Breast epithelium (tissue), 4 donors: ENCODE measurements at regions not wholly inside any gene's neighbourhood (a gene's known extent, or its start where the extent isn't known, plus 50 kb on each side); places are given as distances from the start of the nearest gene placed in this dataset.

Experiments used
- DNase-seq, 2 donors: peaks; one replicate each; pipeline ENCODE4 v3.0.0-alpha.2; 2019; ENCODE audit warnings: low spot score in 2 of 2
- H3K27ac ChIP-seq, 2 donors: fragments of 200-600 bp; sonication (generic) in 1 of 2; one replicate each; pipeline ENCODE4 v1.5.1; 2016 to 2019; ENCODE audit warnings: mild to moderate bottlenecking in 1 of 2
- H3K27me3 ChIP-seq, 2 donors: fragments of 200-600 bp; sonication (generic) in 1 of 2; one replicate each; pipeline versions ENCODE4 v1.5.1 to v1.6.0; 2017 to 2019; ENCODE audit warnings: control low read depth in 1 of 2, mild to moderate bottlenecking in 1 of 2
- H3K36me3 ChIP-seq: fragments of 200-600 bp; one replicate; pipeline ENCODE4 v1.5.1; 2019
- H3K4me1 ChIP-seq, 2 donors: fragments of 200-600 bp; sonication (generic); one replicate each; pipeline ENCODE4 v1.5.1; 2016 to 2019; ENCODE audit warnings: control low read depth in 1 of 2
- H3K4me3 ChIP-seq, 3 donors: fragments of 200-600 bp; sonication (generic); 1 replicate in 2 of 3; 2 replicates in 1 of 3; pipeline ENCODE4 v1.5.1; 2016 to 2019; ENCODE audit warnings: mild to moderate bottlenecking in 3 of 3, moderate library complexity in 2 of 3
- H3K9me3 ChIP-seq, 2 donors: fragments of 200-600 bp; sonication (generic) in 1 of 2; one replicate each; pipeline ENCODE4 v1.5.1; 2016 to 2019; ENCODE audit warnings: control low read depth in 1 of 2
- CTCF ChIP-seq, 3 donors: fragments of 450-650 bp; IDR thresholded peaks; one replicate each; pipeline ENCODE4 v1.5.1; 2016 to 2017; ENCODE audit warnings: antibody characterized with exemption in 3 of 3, mild to moderate bottlenecking in 3 of 3, moderate library complexity in 3 of 3
- POLR2A ChIP-seq: fragments of 450-650 bp; IDR thresholded peaks from one replicate; pipeline ENCODE4 v1.6.1; 2016; ENCODE audit warnings: antibody characterized with exemption, mild to moderate bottlenecking, moderate library complexity
- POLR2AphosphoS5 ChIP-seq, 3 donors: sonication (generic); formaldehyde crosslinking; IDR thresholded peaks; one replicate each; pipeline ENCODE4 v1.6.1; 2017; ENCODE audit warnings: antibody characterized with exemption in 3 of 3
- intact Hi-C: fragments of 100-400 bp; cut with DNase I; formaldehyde crosslinking; loops from one replicate; pipeline ENCODE4 v1.15.1; 2023; ENCODE audit warnings: low total_unique reads

GRCh38 chr21:35401476-35401875 is 352.4 kb upstream of the RUNX1 start:
- intact Hi-C loops: no loop called here
- TF ChIP-seq POLR2AphosphoS5 (IDR thresholded peaks at IDR 0.05): no peak
- TF ChIP-seq POLR2A: no peak
- no peak for DNase-seq
- H3K27me3 ChIP-seq: no peaks in the 10 kb centered on the region
- no peak overlapping the region for H3K4me3 ChIP-seq
- no peaks in the 10 kb centered on the region for H3K9me3 ChIP-seq
- no peaks in the 10 kb centered on the region for H3K4me1 ChIP-seq
- no peaks in the 10 kb centered on the region for H3K36me3 ChIP-seq
- H3K27ac ChIP-seq: no peak overlapping the region

GRCh38 chr21:35400233-35400939 is 351.3 kb upstream of the RUNX1 start:
- intact Hi-C loops: no loop called here
- no peaks in the 10 kb centered on the region for H3K9me3 ChIP-seq
- H3K27me3 ChIP-seq: no peaks in the 10 kb centered on the region
- no peak overlapping the region for H3K27ac ChIP-seq
- H3K4me3 ChIP-seq: no peak overlapping the region
- no peaks in the 10 kb centered on the region for H3K36me3 ChIP-seq
- no peaks in the 10 kb centered on the region for H3K4me1 ChIP-seq
- DNase-seq: peak in 1 of 2 donors; percentile 18
- no peak for TF ChIP-seq POLR2A
- TF ChIP-seq CTCF (IDR thresholded peaks at IDR 0.05): peak; percentile 57 to 77 (median 59)
- TF ChIP-seq POLR2AphosphoS5 (IDR thresholded peaks at IDR 0.05): no peak

- intact Hi-C loops: no loop called here
- Histone ChIP-seq H3K36me3 (no peaks in the 10 kb centered on the region), H3K9me3 (no peaks in the 10 kb centered on the region), H3K27me3 (no peaks in the 10 kb centered on the region), H3K4me1 (no peaks in the 10 kb centered on the region), H3K27ac (no peak overlapping the region), H3K4me3 (no peak overlapping the region)
- no peak for TF ChIP-seq CTCF (IDR thresholded peaks at IDR 0.05)
- TF ChIP-seq POLR2AphosphoS5 (IDR thresholded peaks at IDR 0.05): no peak
- no peak for TF ChIP-seq POLR2A
- no peak for DNase-seq
These were observed 350.6 kb upstream of the RUNX1 start for GRCh38 chr21:35399706-35400105.

GRCh38 chr21:35399002-35399530 is 350.0 kb upstream of the RUNX1 start:
- Histone ChIP-seq H3K4me3 (no peak overlapping the region), H3K4me1 (no peaks in the 10 kb centered on the region), H3K27ac (no peak overlapping the region), H3K36me3 (no peaks in the 10 kb centered on the region), H3K27me3 (no peaks in the 10 kb centered on the region), H3K9me3 (no peaks in the 10 kb centered on the region)
- intact Hi-C loops: no loop called here
- no peak for TF ChIP-seq POLR2A
- TF ChIP-seq POLR2AphosphoS5 (IDR thresholded peaks at IDR 0.05): no peak
- TF ChIP-seq CTCF (IDR thresholded peaks at IDR 0.05): no peak
- no peak for DNase-seq

GRCh38 chr21:35398346-35398982 is 349.4 kb upstream of the RUNX1 start:
- Histone ChIP-seq H3K36me3 (no peaks in the 10 kb centered on the region), H3K27ac (no peak overlapping the region), H3K27me3 (no peaks in the 10 kb centered on the region), H3K4me3 (no peak overlapping the region), H3K9me3 (no peaks in the 10 kb centered on the region), H3K4me1 (no peaks in the 10 kb centered on the region)
- TF ChIP-seq POLR2AphosphoS5 (IDR thresholded peaks at IDR 0.05) (no peak), POLR2A (no peak), CTCF (IDR thresholded peaks at IDR 0.05) (no peak)
- DNase-seq: no peak
- intact Hi-C loops: no loop called here
